HG03159 (cell line): ENCODE measurements at regions not wholly inside any gene's neighbourhood (a gene's known extent, or its start where the extent isn't known, plus 50 kb on each side); places are given as distances from the start of the nearest gene placed in this dataset.

Experiments used
- ATAC-seq: cut with Tn5 transposase; IDR thresholded peaks from one replicate; pipeline ENCODE4 v1.9.1; 2021; ENCODE audit warnings: mild to moderate bottlenecking, moderate library complexity; ENCODE audit not compliant: unreplicated experiment

- ATAC-seq: no peak
These were observed 297.1 kb downstream of the AHR start for GRCh38 chr7:17595546-17595945.

- no peak for ATAC-seq
These were observed 299.9 kb downstream of the AHR start for GRCh38 chr7:17598305-17598704.

GRCh38 chr7:17598846-17599245 is 300.4 kb downstream of the AHR start:
- ATAC-seq: no peak

GRCh38 chr7:17599733-17600339 is 301.4 kb downstream of the AHR start:
- ATAC-seq: no peak

DNA sequence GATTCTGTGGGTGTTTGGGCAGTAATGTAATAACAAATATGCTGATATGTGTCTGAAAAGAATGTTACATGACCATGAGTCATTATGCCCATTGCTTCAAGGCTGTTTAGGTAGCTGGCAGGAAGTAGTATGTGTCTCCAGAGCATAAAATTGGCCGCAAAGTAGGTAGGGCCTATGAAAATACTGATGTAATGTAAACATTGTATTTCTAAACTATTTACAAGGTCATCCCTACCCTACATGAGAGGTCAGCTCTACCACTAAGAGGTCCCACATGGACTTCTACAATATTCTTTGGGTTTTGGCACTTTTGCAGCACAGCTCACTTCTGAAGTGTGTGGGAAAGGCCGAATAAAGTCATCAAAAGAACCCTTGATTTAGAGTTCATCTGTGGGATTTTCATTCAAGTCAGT is 301.9 kb downstream of the AHR start:
- ATAC-seq: no peak

DNA sequence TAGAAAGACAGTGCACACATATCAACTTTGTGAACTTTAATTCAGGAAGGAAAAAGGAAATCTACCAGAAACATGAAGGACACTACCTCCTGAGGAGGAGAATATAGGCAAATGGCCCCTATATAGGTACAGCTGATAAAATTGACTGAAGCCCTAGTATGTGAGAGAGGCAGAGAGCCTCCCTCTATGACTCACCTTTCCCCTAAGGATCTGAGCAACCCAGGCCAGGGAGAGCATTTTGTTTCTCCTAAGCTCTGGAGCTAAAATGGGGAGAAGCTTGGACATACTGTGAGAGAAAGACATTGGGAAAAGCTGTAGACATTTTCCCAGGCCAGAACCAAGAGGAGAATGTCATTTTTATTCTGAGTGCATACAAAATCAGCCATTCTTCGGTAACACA is 303.5 kb downstream of the AHR start:
- no peak for ATAC-seq

DNA sequence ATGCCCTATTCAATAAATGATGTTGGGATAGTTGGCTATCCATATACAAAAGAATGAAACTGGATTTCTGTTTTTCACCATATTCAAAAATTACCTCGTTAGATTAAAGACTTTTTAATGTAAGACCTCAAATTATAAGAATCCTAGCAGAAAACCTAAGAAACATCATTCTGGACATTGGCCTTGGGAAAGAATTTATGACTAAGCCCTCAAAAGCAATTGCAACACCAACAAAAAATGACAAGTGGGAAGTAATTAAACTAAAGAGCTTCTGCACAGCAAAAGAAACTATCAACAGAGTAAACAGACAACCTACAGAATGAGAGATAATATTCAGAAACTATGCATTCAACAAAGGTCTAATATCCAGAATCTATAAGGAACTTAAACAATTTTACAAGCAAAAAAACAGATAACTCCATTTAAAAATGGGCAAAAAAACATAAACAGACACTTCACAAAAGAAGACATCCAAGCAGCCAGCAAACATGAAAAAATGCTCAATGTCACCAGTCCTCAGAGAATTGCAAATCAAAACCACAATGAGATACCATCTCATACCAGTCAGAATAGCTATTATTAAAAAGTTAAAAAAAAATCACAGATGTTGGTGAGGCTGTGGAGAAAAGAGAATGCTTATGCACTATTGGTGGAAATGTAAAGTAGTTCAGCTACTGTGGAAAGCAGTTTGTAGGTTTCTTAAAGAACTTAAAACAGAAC is 309.8 kb downstream of the AHR start:
- ATAC-seq: no peak

DNA sequence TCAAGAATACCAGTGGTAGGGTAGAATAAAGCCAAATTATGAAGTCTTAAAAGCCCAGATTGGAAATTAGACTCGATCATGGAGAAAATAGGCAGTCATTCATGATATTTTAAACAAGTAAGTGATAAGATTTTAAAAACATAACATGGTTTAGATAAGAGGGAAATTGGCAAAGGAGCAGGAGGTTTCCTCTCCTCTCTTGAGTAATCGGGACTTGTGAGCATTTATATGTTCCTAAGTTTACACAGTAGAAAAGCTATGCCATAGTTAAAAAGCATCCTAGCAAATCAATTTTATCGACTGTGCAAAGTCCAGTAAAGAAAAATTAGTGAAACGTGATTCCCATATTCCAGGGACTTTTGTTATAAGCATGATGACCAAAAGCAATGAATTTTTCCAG is 313.2 kb downstream of the AHR start:
- ATAC-seq: no peak

DNA sequence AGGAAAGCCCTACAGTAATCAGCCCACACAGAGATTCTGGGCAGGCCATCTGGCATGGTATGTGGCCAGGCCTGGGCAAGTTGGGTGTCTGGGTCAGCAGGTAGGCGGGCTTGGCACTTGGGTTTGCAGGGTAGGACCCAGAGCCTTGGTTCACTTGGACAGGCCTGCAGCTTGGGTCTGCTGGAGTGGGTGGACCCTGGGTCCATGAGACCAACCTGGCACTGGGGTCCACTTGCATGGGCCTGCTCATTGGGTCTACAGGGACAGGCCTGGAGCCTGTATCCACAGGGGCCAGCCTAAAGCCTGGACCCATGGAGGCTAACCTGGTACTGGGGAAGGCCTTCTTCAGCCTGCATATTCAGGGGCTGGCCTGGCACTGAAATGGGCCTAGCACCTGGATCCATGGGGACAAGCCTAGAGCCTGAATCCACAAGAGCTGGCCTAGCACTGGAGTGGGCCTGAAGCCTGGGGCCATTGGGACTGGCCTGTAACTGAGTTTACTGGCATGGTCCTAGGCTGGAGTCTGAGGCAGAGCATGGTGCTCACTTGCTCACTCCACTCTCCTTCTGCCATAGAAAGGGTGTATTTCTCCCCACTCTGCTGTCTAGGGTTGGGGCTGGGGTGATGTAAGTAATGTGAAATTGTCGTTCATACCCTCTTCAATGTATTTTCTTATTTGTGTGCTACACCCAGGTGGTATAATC is 315.0 kb downstream of the AHR start:
- no peak for ATAC-seq

DNA sequence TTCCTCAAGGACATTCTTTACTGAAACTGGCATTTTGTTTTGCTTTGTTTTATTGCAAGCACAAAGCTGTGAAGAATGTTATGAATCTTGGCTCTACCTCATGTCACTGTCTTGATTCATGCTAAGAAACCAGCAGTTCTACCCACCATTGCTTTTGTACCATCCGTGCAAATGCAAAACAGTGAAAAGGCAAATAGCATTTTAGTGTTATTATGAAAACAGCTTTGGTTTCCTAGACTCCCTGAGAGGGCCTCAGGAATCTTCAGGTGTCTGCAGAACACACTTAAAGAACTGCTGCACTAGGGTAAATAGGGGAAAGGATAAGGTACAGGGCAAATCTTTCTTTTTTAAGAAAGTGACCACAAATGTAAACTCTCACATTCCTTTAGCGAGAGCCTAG is 318.9 kb downstream of the AHR start:
- no peak for ATAC-seq

GRCh38 chr7:17617857-17618651 is 319.6 kb downstream of the AHR start:
- ATAC-seq: no peak

DNA sequence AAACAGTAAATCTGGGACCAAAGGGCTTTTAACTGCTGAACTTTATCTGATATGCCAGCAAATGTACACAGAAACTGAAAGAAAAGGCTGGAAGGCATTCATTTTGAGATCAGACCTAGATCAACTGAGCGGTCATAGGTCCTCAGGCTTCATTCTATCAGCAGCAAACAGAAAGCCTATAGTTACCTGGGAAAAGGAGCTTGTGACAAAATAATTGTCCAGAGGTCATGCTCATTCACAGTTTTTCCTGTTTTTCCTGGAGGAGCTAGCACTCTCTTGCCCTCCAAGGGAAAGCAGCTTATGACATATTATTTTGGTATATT is 320.2 kb downstream of the AHR start:
- no peak for ATAC-seq

- no peak for ATAC-seq
These were observed 320.9 kb downstream of the AHR start for GRCh38 chr7:17619196-17619818.

DNA sequence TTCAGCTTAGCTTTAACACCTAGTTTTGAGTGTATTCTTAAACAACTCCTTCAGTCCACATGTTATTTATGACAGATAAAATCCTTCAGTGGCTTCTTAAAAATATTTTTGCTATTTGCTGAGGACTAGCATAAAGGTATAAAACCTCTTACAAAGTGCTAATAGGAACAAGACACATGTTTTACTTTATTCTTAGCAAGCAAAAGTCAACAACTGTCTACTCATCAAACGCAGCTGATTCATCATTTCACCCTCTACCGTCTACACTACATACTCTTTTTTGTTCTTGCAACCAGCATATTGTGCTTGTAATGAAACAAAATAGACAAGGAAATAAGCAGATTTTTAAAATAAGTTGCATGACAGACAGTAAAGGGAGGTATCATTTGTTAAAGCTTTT is 319.7 kb downstream of the SNX13 start:
- ATAC-seq: no peak

- ATAC-seq: no peak
These were observed 317.8 kb downstream of the SNX13 start for GRCh38 chr7:17622451-17622850.

- no peak for ATAC-seq
These were observed 316.6 kb downstream of the SNX13 start for GRCh38 chr7:17623546-17624185.

GRCh38 chr7:17624379-17624778 is 315.9 kb downstream of the SNX13 start:
- no peak for ATAC-seq

- ATAC-seq: no peak
These were observed 315.3 kb downstream of the SNX13 start for GRCh38 chr7:17625043-17625442.

DNA sequence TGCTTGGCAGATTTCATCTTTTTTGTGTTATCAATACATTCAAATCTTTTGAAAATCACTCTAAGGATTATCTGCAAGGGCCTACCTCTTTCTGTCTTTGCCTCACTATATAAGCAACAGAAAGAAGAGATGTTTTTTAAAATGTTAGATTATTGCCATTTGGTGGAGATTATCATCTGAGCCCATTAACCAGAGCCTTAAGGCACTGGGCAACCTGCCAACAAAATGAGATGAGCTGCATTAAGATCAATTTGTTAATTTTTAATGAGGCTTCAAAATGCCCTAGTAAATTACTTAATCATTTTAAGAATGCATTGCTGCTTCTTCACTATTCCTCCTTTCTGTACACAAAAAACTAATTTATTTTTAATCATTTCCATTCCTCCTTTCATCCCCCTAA is 314.1 kb downstream of the SNX13 start:
- no peak for ATAC-seq

DNA sequence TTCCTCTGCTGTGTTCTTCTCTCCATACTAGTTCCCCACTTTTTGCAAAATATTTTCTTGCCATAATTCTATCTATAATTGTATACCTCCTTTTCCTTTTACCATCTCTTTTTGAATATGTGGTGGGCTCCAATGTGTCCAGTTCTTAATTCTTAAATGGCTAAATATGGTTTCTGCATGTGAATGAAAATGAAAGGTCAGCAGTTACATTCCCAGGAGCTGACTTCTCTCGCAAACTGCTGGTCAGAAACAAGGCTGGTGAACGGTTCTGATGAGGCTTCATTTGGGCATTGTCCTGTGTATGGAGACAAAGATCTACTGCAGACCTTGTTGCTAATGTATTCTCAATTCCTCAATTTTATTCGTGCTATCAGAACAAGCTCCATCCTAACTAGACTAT is 309.2 kb downstream of the SNX13 start:
- no peak for ATAC-seq

- ATAC-seq: no peak
These were observed 307.9 kb downstream of the SNX13 start for GRCh38 chr7:17632384-17632783.
